GM18867 (cell line): ENCODE measurements at regions not wholly inside any gene's neighbourhood (a gene's known extent, or its start where the extent isn't known, plus 50 kb on each side); places are given as distances from the start of the nearest gene placed in this dataset.
A peak's percentile ranks its signal among the peaks of the same experiment; 100 is the strongest.
"Not testable (repeated sequence)": the region's sequence is repeated elsewhere in the genome, so short reads cannot be mapped to it uniquely, and the experiment has no call there.

ENCODE experiments used
- ATAC-seq: cut with Tn5 transposase; IDR thresholded peaks from one replicate; pipeline ENCODE4 v1.9.1; 2021; ENCODE audit warnings: mild to moderate bottlenecking, moderate library complexity; ENCODE audit not compliant: unreplicated experiment

GRCh38 chr4:9604031-9604892, 160.0 kb downstream of the DEFB131A start:
- not testable (repeated sequence) for ATAC-seq

- ATAC-seq = not testable (repeated sequence)
Observed at GRCh38 chr4:9604893-9605190, 160.6 kb downstream of the DEFB131A start.

- no peak for ATAC-seq
Observed at GRCh38 chr4:9608300-9608699, 164.1 kb downstream of the DEFB131A start.

- not testable (repeated sequence) for ATAC-seq
Observed at GRCh38 chr4:9610321-9610720, 166.1 kb downstream of the DEFB131A start.

- ATAC-seq = no peak
Observed at GRCh38 chr4:9611101-9611500, 166.9 kb downstream of the DEFB131A start.

- ATAC-seq = not testable (repeated sequence)
Observed at GRCh38 chr4:9636411-9636810, 145.0 kb upstream of the DRD5 start.

- ATAC-seq = not testable (repeated sequence)
Observed at GRCh38 chr4:9659678-9660077, 121.8 kb upstream of the DRD5 start.

- ATAC-seq = not testable (repeated sequence)
Observed at GRCh38 chr4:9660955-9661354, 120.5 kb upstream of the DRD5 start.

- ATAC-seq = not testable (repeated sequence)
Observed at GRCh38 chr4:9670725-9671124, 110.7 kb upstream of the DRD5 start.

- ATAC-seq = not testable (repeated sequence)
Observed at GRCh38 chr4:9677357-9677756, 104.1 kb upstream of the DRD5 start.

GRCh38 chr4:9679704-9680478, 101.5 kb upstream of the DRD5 start:
- ATAC-seq = no peak

GRCh38 chr4:9683174-9683573, 98.3 kb upstream of the DRD5 start:
- ATAC-seq = not testable (repeated sequence)

GRCh38 chr4:9685016-9685415, 96.4 kb upstream of the DRD5 start:
- not testable (repeated sequence) for ATAC-seq

- ATAC-seq = no peak
Observed at GRCh38 chr4:9685692-9686091, 95.7 kb upstream of the DRD5 start.

- not testable (repeated sequence) for ATAC-seq
Observed at GRCh38 chr4:9690636-9691237, 90.7 kb upstream of the DRD5 start.

GRCh38 chr4:9691238-9692065, 90.0 kb upstream of the DRD5 start:
- ATAC-seq = peak; percentile 100

- not testable (repeated sequence) for ATAC-seq
Observed at GRCh38 chr4:9692791-9693491, 88.5 kb upstream of the DRD5 start.

GRCh38 chr4:9694403-9694802, 87.0 kb upstream of the DRD5 start:
- not testable (repeated sequence) for ATAC-seq

GRCh38 chr4:9695994-9696393, 85.4 kb upstream of the DRD5 start:
- ATAC-seq = not testable (repeated sequence)

GRCh38 chr4:9696561-9696960, 84.9 kb upstream of the DRD5 start:
- ATAC-seq = not testable (repeated sequence)
